MG63 (cell line): ENCODE measurements at regions not wholly inside any gene's neighbourhood (a gene's known extent, or its start where the extent isn't known, plus 50 kb on each side); places are given as distances from the start of the nearest gene placed in this dataset.

ENCODE experiments used
- DNase-seq: peaks from one replicate; pipeline ENCODE4 v3.0.0-alpha.2; 2020
- H3K27me3 ChIP-seq: fragments of 250-450 bp; sonication (Bioruptor Pico); 2 replicates; pipeline ENCODE4 v1.5.1; 2020; ENCODE audit warnings: mild to moderate bottlenecking, moderate library complexity
- H3K36me3 ChIP-seq: fragments of 250-450 bp; sonication (Bioruptor Pico); 2 replicates; pipeline ENCODE4 v1.5.1; 2020; ENCODE audit warnings: mild to moderate bottlenecking, moderate library complexity
- H3K4me3 ChIP-seq: fragments of 250-450 bp; sonication (Bioruptor Pico); 2 replicates; pipeline ENCODE4 v1.5.1; 2020; ENCODE audit warnings: mild to moderate bottlenecking, moderate library complexity
- H3K9me3 ChIP-seq: fragments of 250-450 bp; sonication (Bioruptor Pico); 2 replicates; pipeline ENCODE4 v1.5.1; 2020; ENCODE audit warnings: mild to moderate bottlenecking, moderate library complexity

- H3K36me3 ChIP-seq: no peaks in the 10 kb centered on the region
- H3K9me3 ChIP-seq: no peaks in the 10 kb centered on the region
- H3K4me3 ChIP-seq: no peak overlapping the region
- no peak for DNase-seq
- no peaks in the 10 kb centered on the region for H3K27me3 ChIP-seq
These were observed 657.8 kb downstream of the KCNJ3 start for GRCh38 chr2:155356250-155356649.

- no peaks in the 10 kb centered on the region for H3K27me3 ChIP-seq
- H3K36me3 ChIP-seq: no peaks in the 10 kb centered on the region
- no peak for DNase-seq
- no peaks in the 10 kb centered on the region for H3K9me3 ChIP-seq
- H3K4me3 ChIP-seq: no peak overlapping the region
These were observed 652.5 kb downstream of the KCNJ3 start for GRCh38 chr2:155350783-155351580.

GRCh38 chr2:155332016-155332415 is 633.5 kb downstream of the KCNJ3 start:
- no peaks in the 10 kb centered on the region for H3K36me3 ChIP-seq
- no peaks in the 10 kb centered on the region for H3K27me3 ChIP-seq
- no peaks in the 10 kb centered on the region for H3K9me3 ChIP-seq
- DNase-seq: no peak
- H3K4me3 ChIP-seq: no peak overlapping the region

- H3K9me3 ChIP-seq: no peaks in the 10 kb centered on the region
- no peaks in the 10 kb centered on the region; the same call in none of the 2 replicates for H3K27me3 ChIP-seq
- no peak overlapping the region for H3K4me3 ChIP-seq
- DNase-seq: no peak
- no peaks in the 10 kb centered on the region for H3K36me3 ChIP-seq
These were observed 621.7 kb downstream of the KCNJ3 start for GRCh38 chr2:155320236-155320635.

GRCh38 chr2:155318710-155319109 is 620.2 kb downstream of the KCNJ3 start:
- Histone ChIP-seq H3K36me3 (no peaks in the 10 kb centered on the region), H3K9me3 (no peaks in the 10 kb centered on the region), H3K27me3 (no peaks in the 10 kb centered on the region; the same call in none of the 2 replicates), H3K4me3 (no peak overlapping the region)
- DNase-seq: no peak

GRCh38 chr2:155315768-155316167 is 617.3 kb downstream of the KCNJ3 start:
- no peaks in the 10 kb centered on the region for H3K36me3 ChIP-seq
- no peak for DNase-seq

GRCh38 chr2:155310589-155310988 is 612.1 kb downstream of the KCNJ3 start:
- no peaks in the 10 kb centered on the region for H3K9me3 ChIP-seq
- H3K27me3 ChIP-seq: no peaks in the 10 kb centered on the region
- no peaks in the 10 kb centered on the region for H3K36me3 ChIP-seq
- no peak overlapping the region for H3K4me3 ChIP-seq
- DNase-seq: no peak

More at GRCh38 chr2:155315768-155316167, 617.3 kb downstream of the KCNJ3 start:
- Histone ChIP-seq H3K4me3 (no peak overlapping the region), H3K27me3 (no peaks in the 10 kb centered on the region; the same call in none of the 2 replicates), H3K9me3 (no peaks in the 10 kb centered on the region)

GRCh38 chr2:155309483-155309882 is 611.0 kb downstream of the KCNJ3 start:
- Histone ChIP-seq H3K4me3 (no peak overlapping the region), H3K27me3 (no peaks in the 10 kb centered on the region), H3K9me3 (no peaks in the 10 kb centered on the region), H3K36me3 (no peaks in the 10 kb centered on the region)
- DNase-seq: no peak

GRCh38 chr2:155308367-155309009 is 610.0 kb downstream of the KCNJ3 start:
- DNase-seq: no peak
- H3K27me3 ChIP-seq: no peaks in the 10 kb centered on the region
- no peaks in the 10 kb centered on the region for H3K36me3 ChIP-seq
- no peaks in the 10 kb centered on the region for H3K9me3 ChIP-seq
- no peak overlapping the region for H3K4me3 ChIP-seq

- no peaks in the 10 kb centered on the region for H3K36me3 ChIP-seq
- H3K9me3 ChIP-seq: no peaks in the 10 kb centered on the region
- no peak for DNase-seq
- H3K27me3 ChIP-seq: no peaks in the 10 kb centered on the region
- no peak overlapping the region for H3K4me3 ChIP-seq
These were observed 602.7 kb downstream of the KCNJ3 start for GRCh38 chr2:155301221-155301620.

- peaks cover 2% of the 10 kb centered on the region; the same call in 1 of the 2 replicates for H3K27me3 ChIP-seq
- DNase-seq: no peak
- H3K9me3 ChIP-seq: no peaks in the 10 kb centered on the region
- H3K36me3 ChIP-seq: no peaks in the 10 kb centered on the region
- no peak overlapping the region for H3K4me3 ChIP-seq
These were observed 599.5 kb downstream of the KCNJ3 start for GRCh38 chr2:155298001-155298400.

- H3K27me3 ChIP-seq: peaks cover 2% of the 10 kb centered on the region; the same call in 1 of the 2 replicates
- H3K9me3 ChIP-seq: no peaks in the 10 kb centered on the region
- H3K36me3 ChIP-seq: no peaks in the 10 kb centered on the region
- no peak overlapping the region for H3K4me3 ChIP-seq
- no peak for DNase-seq
These were observed 595.9 kb downstream of the KCNJ3 start for GRCh38 chr2:155294358-155294757.

- no peaks in the 10 kb centered on the region for H3K27me3 ChIP-seq
- H3K4me3 ChIP-seq: no peak overlapping the region
- DNase-seq: no peak
- no peaks in the 10 kb centered on the region for H3K9me3 ChIP-seq
- H3K36me3 ChIP-seq: no peaks in the 10 kb centered on the region
These were observed 583.4 kb downstream of the KCNJ3 start for GRCh38 chr2:155281907-155282306.

GRCh38 chr2:155273323-155273722 is 574.8 kb downstream of the KCNJ3 start:
- no peaks in the 10 kb centered on the region for H3K36me3 ChIP-seq
- no peak for DNase-seq
- H3K9me3 ChIP-seq: no peaks in the 10 kb centered on the region
- no peaks in the 10 kb centered on the region; the same call in 1 of the 2 replicates for H3K27me3 ChIP-seq
- no peak overlapping the region for H3K4me3 ChIP-seq

GRCh38 chr2:155266583-155266982 is 568.1 kb downstream of the KCNJ3 start:
- Histone ChIP-seq H3K36me3 (no peaks in the 10 kb centered on the region), H3K9me3 (no peaks in the 10 kb centered on the region), H3K27me3 (no peaks in the 10 kb centered on the region), H3K4me3 (no peak overlapping the region)
- DNase-seq: no peak

GRCh38 chr2:155266109-155266508 is 567.6 kb downstream of the KCNJ3 start:
- DNase-seq: no peak
- H3K27me3 ChIP-seq: no peaks in the 10 kb centered on the region
- H3K36me3 ChIP-seq: no peaks in the 10 kb centered on the region
- no peaks in the 10 kb centered on the region for H3K9me3 ChIP-seq
- H3K4me3 ChIP-seq: no peak overlapping the region

- no peak for DNase-seq
- Histone ChIP-seq H3K4me3 (no peak overlapping the region), H3K27me3 (no peaks in the 10 kb centered on the region; the same call in 1 of the 2 replicates), H3K9me3 (no peaks in the 10 kb centered on the region), H3K36me3 (no peaks in the 10 kb centered on the region)
These were observed 558.3 kb downstream of the KCNJ3 start for GRCh38 chr2:155256803-155257202.

GRCh38 chr2:155250800-155251199 is 552.3 kb downstream of the KCNJ3 start:
- Histone ChIP-seq H3K36me3 (no peaks in the 10 kb centered on the region), H3K27me3 (no peaks in the 10 kb centered on the region)
- DNase-seq: no peak

More at GRCh38 chr2:155250800-155251199, 552.3 kb downstream of the KCNJ3 start:
- H3K9me3 ChIP-seq: no peaks in the 10 kb centered on the region
- no peak overlapping the region for H3K4me3 ChIP-seq
